PC-9 (cell line): ENCODE measurements at regions not wholly inside any gene's neighbourhood (a gene's known extent, or its start where the extent isn't known, plus 50 kb on each side); places are given as distances from the start of the nearest gene placed in this dataset.

Source experiments
- EZH2 ChIP-seq: fragments of 200-600 bp; sonication (generic); IDR thresholded peaks from 2 replicates; pipeline ENCODE4 v1.8.0; 2017; ENCODE audit warnings: antibody characterized with exemption, low read depth
- TF ChIP-seq, protein P1 (sequence below): fragments of 200-600 bp; sonication (generic); conservative IDR thresholded peaks from 2 replicates; pipeline ENCODE4 v1.6.1; 2017; ENCODE audit warnings: mixed run types, antibody characterized with exemption, mild to moderate bottlenecking, moderate library complexity

DNA sequence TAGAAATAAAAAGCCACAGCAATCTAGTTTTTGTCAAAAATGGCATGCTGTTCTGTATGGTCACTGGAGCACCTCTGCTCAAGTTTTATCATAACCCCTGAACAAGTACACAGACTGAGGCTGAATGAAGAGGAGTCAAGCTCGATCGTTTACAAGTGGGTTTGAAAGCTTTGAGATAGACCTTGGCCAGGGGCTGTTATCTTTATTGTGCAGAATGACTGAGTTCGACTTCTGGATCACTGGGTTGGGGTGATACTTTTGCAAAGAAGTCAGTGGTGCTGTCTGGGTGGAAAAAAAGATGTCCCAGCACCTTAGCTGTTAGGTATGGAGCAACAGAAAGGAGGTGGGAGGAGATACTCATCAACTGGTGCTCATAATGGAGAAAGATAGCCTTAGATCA lies 446.0 kb downstream of the HACE1 start:
- TF ChIP-seq, protein P1, sequence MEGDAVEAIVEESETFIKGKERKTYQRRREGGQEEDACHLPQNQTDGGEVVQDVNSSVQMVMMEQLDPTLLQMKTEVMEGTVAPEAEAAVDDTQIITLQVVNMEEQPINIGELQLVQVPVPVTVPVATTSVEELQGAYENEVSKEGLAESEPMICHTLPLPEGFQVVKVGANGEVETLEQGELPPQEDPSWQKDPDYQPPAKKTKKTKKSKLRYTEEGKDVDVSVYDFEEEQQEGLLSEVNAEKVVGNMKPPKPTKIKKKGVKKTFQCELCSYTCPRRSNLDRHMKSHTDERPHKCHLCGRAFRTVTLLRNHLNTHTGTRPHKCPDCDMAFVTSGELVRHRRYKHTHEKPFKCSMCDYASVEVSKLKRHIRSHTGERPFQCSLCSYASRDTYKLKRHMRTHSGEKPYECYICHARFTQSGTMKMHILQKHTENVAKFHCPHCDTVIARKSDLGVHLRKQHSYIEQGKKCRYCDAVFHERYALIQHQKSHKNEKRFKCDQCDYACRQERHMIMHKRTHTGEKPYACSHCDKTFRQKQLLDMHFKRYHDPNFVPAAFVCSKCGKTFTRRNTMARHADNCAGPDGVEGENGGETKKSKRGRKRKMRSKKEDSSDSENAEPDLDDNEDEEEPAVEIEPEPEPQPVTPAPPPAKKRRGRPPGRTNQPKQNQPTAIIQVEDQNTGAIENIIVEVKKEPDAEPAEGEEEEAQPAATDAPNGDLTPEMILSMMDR, result no peak
- no peak for TF ChIP-seq EZH2
